RWPE2 (cell line): ENCODE measurements at regions not wholly inside any gene's neighbourhood (a gene's known extent, or its start where the extent isn't known, plus 50 kb on each side); places are given as distances from the start of the nearest gene placed in this dataset.

ENCODE experiments used
- ATAC-seq: fragments of 200-7000 bp; cut with Tn5 transposase; 3 replicates; pipeline ENCODE4 v1.9.1; 2021; ENCODE audit warnings: low read depth
- DNase-seq: peaks from one replicate; pipeline ENCODE4 v3.0.0-alpha.2; 2020; ENCODE audit warnings: low spot score
- H3K27ac ChIP-seq: fragments of 450-650 bp; 2 replicates; pipeline ENCODE4 v1.5.1; 2017; ENCODE audit warnings: mild to moderate bottlenecking; ENCODE audit not compliant: poor library complexity, severe bottlenecking
- H3K27me3 ChIP-seq: fragments of 250-450 bp; sonication (Bioruptor Pico); 2 replicates; pipeline ENCODE4 v1.5.1; 2021; ENCODE audit warnings: mild to moderate bottlenecking, moderate library complexity; ENCODE audit not compliant: insufficient read depth, poor library complexity, severe bottlenecking
- H3K36me3 ChIP-seq: fragments of 250-450 bp; sonication (Bioruptor Pico); 2 replicates; pipeline ENCODE4 v1.5.1; 2020; ENCODE audit warnings: low read depth, mild to moderate bottlenecking, moderate library complexity
- H3K4me1 ChIP-seq: fragments of 250-450 bp; sonication (Bioruptor Pico); 2 replicates; pipeline ENCODE4 v1.5.1; 2021; ENCODE audit warnings: mild to moderate bottlenecking, moderate library complexity; ENCODE audit not compliant: insufficient read depth, poor library complexity, severe bottlenecking
- H3K4me3 ChIP-seq: fragments of 250-450 bp; sonication (Bioruptor Pico); 2 replicates; pipeline ENCODE4 v1.5.1; 2021; ENCODE audit warnings: mild to moderate bottlenecking, moderate library complexity; ENCODE audit not compliant: severe bottlenecking
- H3K9me3 ChIP-seq: fragments of 250-450 bp; sonication (Bioruptor Pico); 2 replicates; pipeline ENCODE4 v1.5.1; 2021; ENCODE audit warnings: mild to moderate bottlenecking, moderate library complexity; ENCODE audit not compliant: severe bottlenecking
- CTCF ChIP-seq: fragments of 450-650 bp; IDR thresholded peaks from one replicate; pipeline ENCODE4 v1.5.1; 2017; ENCODE audit warnings: mild to moderate bottlenecking, moderate library complexity; ENCODE audit not compliant: poor library complexity, severe bottlenecking

GRCh38 chr9:96071076-96071814, 195.8 kb downstream of the ERCC6L2 start:
- ATAC-seq (peak; percentile 72; the same call in 1 of the 3 replicates), DNase-seq (no peak)
- Histone ChIP-seq H3K36me3 (no peaks in the 10 kb centered on the region), H3K4me3 (no peak overlapping the region), H3K4me1 (no peaks in the 10 kb centered on the region), H3K27ac (no peak overlapping the region), H3K9me3 (no peaks in the 10 kb centered on the region), H3K27me3 (no peaks in the 10 kb centered on the region)
- peak; percentile 31 for TF ChIP-seq CTCF

- no peak for DNase-seq
- Histone ChIP-seq H3K4me3 (no peak overlapping the region), H3K9me3 (no peaks in the 10 kb centered on the region), H3K27me3 (no peaks in the 10 kb centered on the region), H3K36me3 (no peaks in the 10 kb centered on the region), H3K4me1 (no peaks in the 10 kb centered on the region), H3K27ac (no peak overlapping the region)
- ATAC-seq, result no peak
- no peak for TF ChIP-seq CTCF
Measured at GRCh38 chr9:96069629-96070220, 194.2 kb downstream of the ERCC6L2 start.

GRCh38 chr9:96068511-96068910, 193.0 kb downstream of the ERCC6L2 start:
- no peak for ATAC-seq
- no peak overlapping the region for H3K27ac ChIP-seq
- no peak for TF ChIP-seq CTCF

GRCh38 chr9:96067600-96067999, 192.1 kb downstream of the ERCC6L2 start:
- ATAC-seq, result no peak
- H3K4me1 ChIP-seq, result no peaks in the 10 kb centered on the region
- no peak for DNase-seq
- H3K9me3 ChIP-seq, result no peaks in the 10 kb centered on the region
- H3K27me3 ChIP-seq, result no peaks in the 10 kb centered on the region
- H3K27ac ChIP-seq, result no peak overlapping the region
- no peak overlapping the region for H3K4me3 ChIP-seq
- no peak for TF ChIP-seq CTCF
- H3K36me3 ChIP-seq, result no peaks in the 10 kb centered on the region

More at GRCh38 chr9:96068511-96068910, 193.0 kb downstream of the ERCC6L2 start:
- Histone ChIP-seq H3K27me3 (no peaks in the 10 kb centered on the region), H3K9me3 (no peaks in the 10 kb centered on the region), H3K4me3 (no peak overlapping the region), H3K36me3 (no peaks in the 10 kb centered on the region), H3K4me1 (no peaks in the 10 kb centered on the region)
- no peak for DNase-seq

- DNase-seq, result no peak
- Histone ChIP-seq H3K9me3 (no peaks in the 10 kb centered on the region), H3K27ac (no peak overlapping the region), H3K4me1 (no peaks in the 10 kb centered on the region), H3K36me3 (no peaks in the 10 kb centered on the region), H3K27me3 (no peaks in the 10 kb centered on the region), H3K4me3 (no peak overlapping the region)
- ATAC-seq, result no peak
- TF ChIP-seq CTCF, result no peak
Measured at GRCh38 chr9:96067004-96067403, 191.5 kb downstream of the ERCC6L2 start.
